Prostate gland (tissue), 2 donors: ENCODE measurements at regions not wholly inside any gene's neighbourhood (a gene's known extent, or its start where the extent isn't known, plus 50 kb on each side); places are given as distances from the start of the nearest gene placed in this dataset.

Experiments
- DNase-seq: peaks from one replicate; pipeline ENCODE4 v3.0.0-alpha.2; 2019; ENCODE audit warnings: low spot score
- H3K27ac ChIP-seq, 2 donors: fragments of 200-600 bp; sonication (generic); 2 replicates each; pipeline ENCODE4 v1.5.1; 2017 to 2019
- H3K27me3 ChIP-seq: fragments of 200-600 bp; sonication (generic); replicated peaks from 2 replicates; pipeline ENCODE4 v1.5.1; 2019; ENCODE audit not compliant: insufficient read depth
- H3K36me3 ChIP-seq, 2 donors: fragments of 200-600 bp; sonication (generic); 1 replicate in 1 of 2; 2 replicates in 1 of 2; pipeline versions ENCODE4 v1.5.1 to v1.8.1; 2017 to 2019
- H3K4me1 ChIP-seq: fragments of 200-600 bp; sonication (generic); replicated peaks from 2 replicates; pipeline ENCODE4 v1.5.1; 2019
- H3K4me3 ChIP-seq, 2 donors: fragments of 200-600 bp; sonication (generic); 2 replicates each; pipeline ENCODE4 v1.5.1; 2017 to 2019
- H3K9me3 ChIP-seq: fragments of 200-600 bp; sonication (generic); 2 replicates; pipeline ENCODE4 v1.5.1; 2017
- CTCF ChIP-seq, 4 experiments: fragments of 200-600 bp in 2 of 4; fragments of 450-650 bp in 2 of 4; sonication (generic) in 2 of 4; IDR thresholded peaks; 1 replicate in 3 of 4; 2 replicates in 1 of 4; pipeline ENCODE4 v1.5.1; 2016 to 2019; ENCODE audit warnings: antibody characterized with exemption in 4 of 4, mild to moderate bottlenecking in 2 of 4, moderate library complexity in 2 of 4
- POLR2A ChIP-seq: fragments of 450-650 bp; IDR thresholded peaks from one replicate; pipeline ENCODE4 v1.6.1; 2016; ENCODE audit warnings: antibody characterized with exemption, mild to moderate bottlenecking
- POLR2AphosphoS5 ChIP-seq: sonication (generic); formaldehyde crosslinking; IDR thresholded peaks from one replicate; pipeline ENCODE4 v1.6.1; 2017; ENCODE audit warnings: antibody characterized with exemption
- WGBS: methylation state at CpG from one replicate; pipeline ENCODE4 v1.1.5; 2018; 5-methylcytosine and 5-hydroxymethylcytosine counted together
- intact Hi-C: fragments of 100-400 bp; cut with DNase I; formaldehyde crosslinking; loops from one replicate; pipeline ENCODE4 v1.14.2; 2022

GRCh38 chr2:136204971-136205370, 87.0 kb upstream of the CXCR4 start:
- no peaks in the 10 kb centered on the region for H3K36me3 ChIP-seq
- no peak overlapping the region for H3K4me3 ChIP-seq
- no peaks in the 10 kb centered on the region for H3K9me3 ChIP-seq
- DNase-seq = no peak
- TF ChIP-seq POLR2A (no peak), CTCF (IDR thresholded peaks at IDR 0.05) (no peak), POLR2AphosphoS5 (no peak)
- 90% methylated on average over 1 of the region's 1 CpG for WGBS
- H3K4me1 ChIP-seq = no peaks in the 10 kb centered on the region
- H3K27me3 ChIP-seq = no peaks in the 10 kb centered on the region
- intact Hi-C loops = no loop called here
- H3K27ac ChIP-seq = no peak overlapping the region

- H3K27ac ChIP-seq = no peak overlapping the region
- no peak overlapping the region for H3K4me3 ChIP-seq
- WGBS = 64% methylated on average over 1 of the region's 1 CpG
- no peaks in the 10 kb centered on the region for H3K4me1 ChIP-seq
- H3K36me3 ChIP-seq = no peaks in the 10 kb centered on the region
- no peaks in the 10 kb centered on the region for H3K27me3 ChIP-seq
- TF ChIP-seq POLR2A (no peak), POLR2AphosphoS5 (no peak), CTCF (IDR thresholded peaks at IDR 0.05) (no peak)
- no peaks in the 10 kb centered on the region for H3K9me3 ChIP-seq
- no peak for DNase-seq
- intact Hi-C loops = no loop called here
Measured at GRCh38 chr2:136195226-136195625, 77.3 kb upstream of the CXCR4 start.

- intact Hi-C loops = no loop called here
- TF ChIP-seq CTCF (IDR thresholded peaks at IDR 0.05) (no peak), POLR2AphosphoS5 (no peak), POLR2A (no peak)
- Histone ChIP-seq H3K4me1 (no peaks in the 10 kb centered on the region), H3K9me3 (no peaks in the 10 kb centered on the region), H3K4me3 (no peak overlapping the region), H3K27ac (no peak overlapping the region), H3K27me3 (no peaks in the 10 kb centered on the region), H3K36me3 (no peaks in the 10 kb centered on the region)
- no peak for DNase-seq
- WGBS = 85% methylated on average over 4 of the region's 4 CpGs
Measured at GRCh38 chr2:136191041-136191440, 73.1 kb upstream of the CXCR4 start.

GRCh38 chr2:136189221-136189782, 71.4 kb upstream of the CXCR4 start:
- WGBS = 39% methylated on average over 5 of the region's 5 CpGs
- H3K9me3 ChIP-seq = no peaks in the 10 kb centered on the region
- no peaks in the 10 kb centered on the region for H3K36me3 ChIP-seq
- no peak for DNase-seq
- H3K4me3 ChIP-seq = no peak overlapping the region
- TF ChIP-seq CTCF (IDR thresholded peaks at IDR 0.05) (no peak), POLR2A (no peak), POLR2AphosphoS5 (no peak)
- no peak overlapping the region for H3K27ac ChIP-seq
- H3K4me1 ChIP-seq = no peaks in the 10 kb centered on the region
- H3K27me3 ChIP-seq = no peaks in the 10 kb centered on the region
- intact Hi-C loops = no loop called here

- Histone ChIP-seq H3K4me1 (no peaks in the 10 kb centered on the region), H3K36me3 (no peaks in the 10 kb centered on the region), H3K27ac (no peak overlapping the region), H3K4me3 (no peak overlapping the region), H3K27me3 (no peaks in the 10 kb centered on the region), H3K9me3 (no peaks in the 10 kb centered on the region)
- no peak for DNase-seq
- TF ChIP-seq CTCF (IDR thresholded peaks at IDR 0.05) (no peak), POLR2A (no peak), POLR2AphosphoS5 (no peak)
- intact Hi-C loops = no loop called here
- 98% methylated on average over 3 of the region's 3 CpGs for WGBS
Measured at GRCh38 chr2:136188086-136188485, 70.1 kb upstream of the CXCR4 start.
